ENCODE measurements at regions not wholly inside any gene's neighbourhood (a gene's known extent, or its start where the extent isn't known, plus 50 kb on each side); places are given as distances from the start of the nearest gene placed in this dataset.

GRCh38 chr5:104914536-104915070 is 1352.0 kb upstream of the NUDT12 start:
- no peak for TF ChIP-seq POLR2A (IDR thresholded peaks at IDR 0.05)
- TF ChIP-seq CTCF (IDR thresholded peaks at IDR 0.05 in 4 of 5, conservative IDR thresholded peaks at IDR 0.05 in 1 of 5) = no peak
